ENCODE measurements at regions not wholly inside any gene's neighbourhood (a gene's known extent, or its start where the extent isn't known, plus 50 kb on each side); places are given as distances from the start of the nearest gene placed in this dataset.

DNA sequence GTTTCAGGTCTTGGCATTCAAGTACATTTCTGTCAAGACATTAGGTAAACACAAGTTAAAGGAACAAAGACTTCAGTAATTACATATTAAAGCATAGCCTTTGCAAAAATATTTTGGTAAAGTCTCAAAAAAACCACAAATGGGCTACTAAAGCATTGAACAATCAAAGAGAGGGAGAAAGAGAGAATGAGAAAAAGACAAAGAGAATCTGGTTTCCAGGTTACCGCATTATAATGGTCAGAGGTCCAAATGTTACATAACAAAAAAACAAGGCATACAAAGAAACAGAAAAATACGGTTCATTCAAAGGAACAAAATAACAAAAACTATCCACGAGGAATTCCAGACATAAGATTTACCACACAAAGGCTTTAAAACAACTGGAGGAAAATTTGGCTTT is 327.9 kb downstream of the AKAIN1 start:
- Histone ChIP-seq H3K4me1 (no peaks in the 10 kb centered on the region), H3K9me3 (peaks cover 0 to 7% (median 0%) of the 10 kb centered on the region in 4 donors), H3K4me3 (no peak overlapping the region), H3K27ac (replicated peaks in 1 of 4) (no peak overlapping the region), H3K27me3 (no peaks in the 10 kb centered on the region), H3K36me3 (no peaks in the 10 kb centered on the region)
- 81% methylated on average over 3 of the region's 3 CpGs for WGBS
- intact Hi-C loops (cut with DNase I): no loop called here
- DNase-seq (ENCODE audit: extremely low spot score): no peak
- TF ChIP-seq, protein P1, sequence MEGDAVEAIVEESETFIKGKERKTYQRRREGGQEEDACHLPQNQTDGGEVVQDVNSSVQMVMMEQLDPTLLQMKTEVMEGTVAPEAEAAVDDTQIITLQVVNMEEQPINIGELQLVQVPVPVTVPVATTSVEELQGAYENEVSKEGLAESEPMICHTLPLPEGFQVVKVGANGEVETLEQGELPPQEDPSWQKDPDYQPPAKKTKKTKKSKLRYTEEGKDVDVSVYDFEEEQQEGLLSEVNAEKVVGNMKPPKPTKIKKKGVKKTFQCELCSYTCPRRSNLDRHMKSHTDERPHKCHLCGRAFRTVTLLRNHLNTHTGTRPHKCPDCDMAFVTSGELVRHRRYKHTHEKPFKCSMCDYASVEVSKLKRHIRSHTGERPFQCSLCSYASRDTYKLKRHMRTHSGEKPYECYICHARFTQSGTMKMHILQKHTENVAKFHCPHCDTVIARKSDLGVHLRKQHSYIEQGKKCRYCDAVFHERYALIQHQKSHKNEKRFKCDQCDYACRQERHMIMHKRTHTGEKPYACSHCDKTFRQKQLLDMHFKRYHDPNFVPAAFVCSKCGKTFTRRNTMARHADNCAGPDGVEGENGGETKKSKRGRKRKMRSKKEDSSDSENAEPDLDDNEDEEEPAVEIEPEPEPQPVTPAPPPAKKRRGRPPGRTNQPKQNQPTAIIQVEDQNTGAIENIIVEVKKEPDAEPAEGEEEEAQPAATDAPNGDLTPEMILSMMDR (IDR thresholded peaks at IDR 0.05): no peak
- no peak for TF ChIP-seq EP300 (IDR thresholded peaks at IDR 0.05)
- no peak for TF ChIP-seq POLR2A (IDR thresholded peaks at IDR 0.05; ENCODE audit: low read depth)
- TF ChIP-seq POLR2AphosphoS5 (IDR thresholded peaks at IDR 0.05): no peak

DNA sequence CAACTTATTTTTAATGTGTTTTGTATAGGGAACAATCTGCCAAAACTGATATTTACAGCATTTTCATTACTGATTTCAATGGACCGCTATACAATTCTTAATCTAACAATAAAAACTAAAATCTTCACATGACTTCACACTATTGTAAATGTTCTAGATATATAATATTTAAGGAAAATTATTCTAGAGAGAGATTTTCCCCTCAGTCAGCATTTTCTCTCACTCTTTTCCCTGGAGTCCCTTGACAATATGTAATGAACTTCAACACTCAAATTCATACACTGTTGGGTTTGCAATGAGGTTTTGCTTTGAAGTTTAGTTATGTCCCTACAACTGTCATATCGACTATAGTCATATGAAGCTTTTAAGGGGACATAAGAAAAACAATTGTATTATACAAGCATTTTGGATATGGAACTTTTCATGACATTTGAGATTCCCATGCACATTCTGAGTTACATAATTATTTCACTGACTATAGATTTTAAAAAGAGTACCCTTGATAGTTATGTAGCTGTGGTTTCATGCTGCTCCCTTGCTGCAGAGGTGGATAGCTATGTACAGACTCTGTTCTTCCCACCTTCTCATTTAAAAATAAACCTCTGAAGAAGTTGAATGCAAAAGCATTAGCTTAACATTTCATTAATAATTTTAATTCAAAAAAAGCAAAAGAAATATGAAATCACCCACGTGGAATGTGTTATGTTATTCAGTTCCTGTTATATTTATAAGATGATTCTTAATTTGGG is 338.5 kb downstream of the AKAIN1 start:
- no peaks in the 10 kb centered on the region for H3K36me3 ChIP-seq
- DNase-seq (ENCODE audit: extremely low spot score): no peak
- no peak overlapping the region for H3K27ac ChIP-seq (replicated peaks in 1 of 4)
- no peaks in the 10 kb centered on the region for H3K27me3 ChIP-seq
- no peak for TF ChIP-seq POLR2AphosphoS5 (IDR thresholded peaks at IDR 0.05)
- TF ChIP-seq, protein P1 (IDR thresholded peaks at IDR 0.05): no peak
- TF ChIP-seq EP300 (IDR thresholded peaks at IDR 0.05): no peak
- no peak for TF ChIP-seq POLR2A (IDR thresholded peaks at IDR 0.05; ENCODE audit: low read depth)
- H3K9me3 ChIP-seq: peaks cover 0 to 3% (median 0%) of the 10 kb centered on the region in 4 donors
- H3K4me1 ChIP-seq: no peaks in the 10 kb centered on the region
- no peak overlapping the region for H3K4me3 ChIP-seq
- WGBS: 78% methylated on average over 3 of the region's 3 CpGs
- intact Hi-C loops (cut with DNase I): no loop called here

DNA sequence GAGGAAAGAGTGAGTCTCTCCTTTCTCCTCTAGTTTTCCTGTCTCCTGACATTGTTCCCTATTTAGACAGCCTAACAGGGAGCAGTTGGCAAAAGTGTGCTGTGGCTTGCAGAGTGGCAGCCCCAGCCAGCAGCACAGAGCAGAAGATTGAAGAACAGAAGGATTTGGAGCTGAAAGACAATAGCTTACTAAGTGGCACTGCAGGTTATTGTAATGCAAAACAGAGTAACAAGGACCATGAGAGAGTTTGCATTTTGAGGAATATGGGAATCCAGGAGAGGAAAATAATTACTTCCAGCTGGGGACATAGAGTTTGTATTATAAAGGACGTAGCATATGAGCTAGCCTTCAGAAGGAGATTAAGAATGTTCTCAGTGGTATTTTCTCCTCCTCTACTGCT is 342.4 kb downstream of the AKAIN1 start:
- DNase-seq (ENCODE audit: extremely low spot score): no peak
- no peak for TF ChIP-seq EP300 (IDR thresholded peaks at IDR 0.05)
- WGBS: 64% methylated on average over 1 of the region's 1 CpG
- intact Hi-C loops (cut with DNase I): no loop called here
- Histone ChIP-seq H3K9me3 (no peaks in the 10 kb centered on the region), H3K4me3 (no peak overlapping the region), H3K4me1 (no peaks in the 10 kb centered on the region), H3K27me3 (no peaks in the 10 kb centered on the region), H3K36me3 (no peaks in the 10 kb centered on the region), H3K27ac (replicated peaks in 1 of 4) (no peak overlapping the region)

DNA sequence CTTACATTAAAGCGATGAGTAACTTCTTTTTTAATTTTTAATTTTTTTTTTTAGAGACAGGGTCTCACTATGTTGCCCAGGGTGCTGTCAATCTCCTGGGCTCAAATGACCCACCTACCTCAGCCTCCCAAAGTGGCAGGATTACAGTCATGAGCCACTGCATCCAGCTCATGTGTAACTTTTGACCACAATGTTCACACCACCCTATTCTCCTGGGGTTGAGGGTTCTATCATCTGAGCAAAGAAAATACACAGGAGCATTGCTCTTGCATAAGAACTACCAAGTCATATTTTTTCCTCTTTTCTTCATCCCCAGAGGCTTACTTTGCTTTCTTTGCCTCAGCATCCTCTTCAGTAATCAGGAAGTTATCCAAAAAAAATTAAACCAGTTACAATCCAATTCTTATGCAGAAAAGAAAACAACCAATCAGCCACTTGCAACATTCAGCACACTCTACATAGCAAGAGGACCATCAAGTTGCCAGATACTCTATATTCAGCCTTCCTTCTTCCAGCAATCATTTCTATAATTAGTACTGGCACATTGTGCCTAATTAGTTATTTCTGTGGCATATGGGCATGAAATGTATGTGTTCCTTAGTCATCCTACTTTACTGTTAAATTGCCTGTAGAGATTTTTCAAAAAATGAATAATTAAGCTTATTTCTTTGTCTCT is 345.6 kb downstream of the AKAIN1 start:
- no peak overlapping the region for H3K4me3 ChIP-seq
- no peak overlapping the region for H3K27ac ChIP-seq (replicated peaks in 1 of 4)
- no peaks in the 10 kb centered on the region for H3K4me1 ChIP-seq
- intact Hi-C loops (cut with DNase I): no loop called here
- no peaks in the 10 kb centered on the region for H3K27me3 ChIP-seq
- WGBS: 93% methylated on average over 1 of the region's 1 CpG
- no peaks in the 10 kb centered on the region for H3K36me3 ChIP-seq
- H3K9me3 ChIP-seq: no peaks in the 10 kb centered on the region
- TF ChIP-seq POLR2A (IDR thresholded peaks at IDR 0.05; ENCODE audit: low read depth) (no peak), POLR2AphosphoS5 (IDR thresholded peaks at IDR 0.05) (no peak), EP300 (IDR thresholded peaks at IDR 0.05) (no peak)
- TF ChIP-seq, protein P1 (IDR thresholded peaks at IDR 0.05): no peak
- no peak for DNase-seq (ENCODE audit: extremely low spot score)

DNA sequence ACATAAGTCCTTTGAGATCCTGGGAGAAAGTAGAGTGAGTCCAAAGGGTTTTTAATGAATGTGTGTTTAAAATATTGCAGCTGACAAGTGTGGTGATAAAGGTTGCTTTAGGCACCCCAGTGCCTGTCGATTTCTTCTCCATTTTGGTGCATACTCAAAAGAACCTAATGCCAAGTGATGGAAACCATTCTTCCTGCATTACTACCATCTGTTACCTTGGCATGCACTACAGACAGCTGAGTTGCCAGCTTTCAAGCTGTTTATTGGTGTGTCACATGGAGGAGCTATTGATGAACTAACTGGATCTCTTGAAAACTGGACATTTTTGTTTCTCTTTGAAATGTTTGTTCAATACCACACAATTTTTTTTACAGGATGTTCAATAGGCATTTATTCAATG is 350.0 kb downstream of the AKAIN1 start:
- TF ChIP-seq, protein P1 (IDR thresholded peaks at IDR 0.05): no peak
- TF ChIP-seq EP300 (IDR thresholded peaks at IDR 0.05) (no peak), POLR2A (IDR thresholded peaks at IDR 0.05; ENCODE audit: low read depth) (no peak), POLR2AphosphoS5 (IDR thresholded peaks at IDR 0.05) (no peak)
- Histone ChIP-seq H3K4me3 (no peak overlapping the region), H3K36me3 (no peaks in the 10 kb centered on the region), H3K9me3 (no peaks in the 10 kb centered on the region), H3K27me3 (no peaks in the 10 kb centered on the region), H3K4me1 (no peaks in the 10 kb centered on the region), H3K27ac (replicated peaks in 1 of 4) (no peak overlapping the region)
- intact Hi-C loops (cut with DNase I): no loop called here
- WGBS: 75% methylated on average over 1 of the region's 1 CpG
- DNase-seq (ENCODE audit: extremely low spot score): no peak
